ENCODE measurements at regions not wholly inside any gene's neighbourhood (a gene's known extent, or its start where the extent isn't known, plus 50 kb on each side); places are given as distances from the start of the nearest gene placed in this dataset.
A peak's percentile ranks its signal among the peaks of the same experiment; 100 is the strongest.

- DNase-seq = no peak
- H3K36me3 ChIP-seq (ENCODE audit: insufficient read depth, low read length) = no peaks in the 10 kb centered on the region
- H3K9me2 ChIP-seq (replicated peaks; ENCODE audit: insufficient read depth, low read length) = no peaks in the 10 kb centered on the region
- H3K4me2 ChIP-seq (ENCODE audit: low read depth, low read length, poor library complexity, severe bottlenecking) = no peak overlapping the region
- no peak overlapping the region for H3K4me3 ChIP-seq (ENCODE audit: low read length)
- H3K4me1 ChIP-seq (ENCODE audit: low read length) = no peaks in the 10 kb centered on the region
- no peak overlapping the region for H3K27ac ChIP-seq (ENCODE audit: low read length)
- no peaks in the 10 kb centered on the region for H3K79me2 ChIP-seq (ENCODE audit: low read length)
- H4K20me1 ChIP-seq (ENCODE audit: insufficient read depth, low read depth, low read length) = no peaks in the 10 kb centered on the region
- H2AFZ ChIP-seq (ENCODE audit: low read length) = no peak overlapping the region
- no peak overlapping the region for H3K9ac ChIP-seq (ENCODE audit: low read length)
- H3K9me3 ChIP-seq (ENCODE audit: low read length) = no peaks in the 10 kb centered on the region
- no peaks in the 10 kb centered on the region for H3K27me3 ChIP-seq (ENCODE audit: low read length)
Observed at GRCh38 chr14:103258211-103258610, 75.8 kb upstream of the EIF5 start.

- Histone ChIP-seq H2AFZ (ENCODE audit: low read length) (no peak overlapping the region), H3K9me2 (replicated peaks; ENCODE audit: insufficient read depth, low read length) (no peaks in the 10 kb centered on the region), H3K4me2 (ENCODE audit: low read depth, low read length, poor library complexity, severe bottlenecking) (no peak overlapping the region), H3K4me1 (ENCODE audit: low read length) (no peaks in the 10 kb centered on the region), H3K9ac (ENCODE audit: low read length) (no peak overlapping the region), H3K27ac (ENCODE audit: low read length) (no peak overlapping the region), H4K20me1 (ENCODE audit: insufficient read depth, low read depth, low read length) (no peaks in the 10 kb centered on the region), H3K9me3 (ENCODE audit: low read length) (no peaks in the 10 kb centered on the region), H3K27me3 (ENCODE audit: low read length) (no peaks in the 10 kb centered on the region), H3K4me3 (ENCODE audit: low read length) (no peak overlapping the region), H3K36me3 (ENCODE audit: insufficient read depth, low read length) (no peaks in the 10 kb centered on the region), H3K79me2 (ENCODE audit: low read length) (no peaks in the 10 kb centered on the region)
- DNase-seq = no peak
Observed at GRCh38 chr14:103259184-103259583, 74.9 kb upstream of the EIF5 start.

GRCh38 chr14:103259801-103260628 lies 74.0 kb upstream of the EIF5 start:
- DNase-seq = no peak
- no peaks in the 10 kb centered on the region for H4K20me1 ChIP-seq (ENCODE audit: insufficient read depth, low read depth, low read length)
- no peak overlapping the region for H3K4me3 ChIP-seq (ENCODE audit: low read length)
- peak overlapping the region; percentile 16 for H3K4me2 ChIP-seq (ENCODE audit: low read depth, low read length, poor library complexity, severe bottlenecking)
- H3K36me3 ChIP-seq (ENCODE audit: insufficient read depth, low read length) = no peaks in the 10 kb centered on the region
- H3K9ac ChIP-seq (ENCODE audit: low read length) = no peak overlapping the region
- no peaks in the 10 kb centered on the region for H3K4me1 ChIP-seq (ENCODE audit: low read length)
- no peak overlapping the region for H2AFZ ChIP-seq (ENCODE audit: low read length)
- no peak overlapping the region for H3K27ac ChIP-seq (ENCODE audit: low read length)
- no peaks in the 10 kb centered on the region for H3K79me2 ChIP-seq (ENCODE audit: low read length)
- H3K9me2 ChIP-seq (replicated peaks; ENCODE audit: insufficient read depth, low read length) = no peaks in the 10 kb centered on the region
- H3K27me3 ChIP-seq (ENCODE audit: low read length) = no peaks in the 10 kb centered on the region
- no peaks in the 10 kb centered on the region for H3K9me3 ChIP-seq (ENCODE audit: low read length)

GRCh38 chr14:103260629-103261124 lies 73.4 kb upstream of the EIF5 start:
- Histone ChIP-seq H3K4me2 (ENCODE audit: low read depth, low read length, poor library complexity, severe bottlenecking) (peak overlapping the region; percentile 16), H3K4me1 (ENCODE audit: low read length) (no peaks in the 10 kb centered on the region), H3K27me3 (ENCODE audit: low read length) (no peaks in the 10 kb centered on the region), H3K9ac (ENCODE audit: low read length) (no peak overlapping the region), H4K20me1 (ENCODE audit: insufficient read depth, low read depth, low read length) (no peaks in the 10 kb centered on the region), H3K36me3 (ENCODE audit: insufficient read depth, low read length) (no peaks in the 10 kb centered on the region), H2AFZ (ENCODE audit: low read length) (no peak overlapping the region), H3K9me3 (ENCODE audit: low read length) (no peaks in the 10 kb centered on the region), H3K4me3 (ENCODE audit: low read length) (no peak overlapping the region), H3K9me2 (replicated peaks; ENCODE audit: insufficient read depth, low read length) (no peaks in the 10 kb centered on the region), H3K79me2 (ENCODE audit: low read length) (no peaks in the 10 kb centered on the region), H3K27ac (ENCODE audit: low read length) (no peak overlapping the region)
- no peak for DNase-seq

- no peaks in the 10 kb centered on the region for H3K4me1 ChIP-seq (ENCODE audit: low read length)
- no peak for DNase-seq
- H3K9me2 ChIP-seq (replicated peaks; ENCODE audit: insufficient read depth, low read length) = no peaks in the 10 kb centered on the region
- H3K36me3 ChIP-seq (ENCODE audit: insufficient read depth, low read length) = no peaks in the 10 kb centered on the region
- no peaks in the 10 kb centered on the region for H3K79me2 ChIP-seq (ENCODE audit: low read length)
- H3K4me2 ChIP-seq (ENCODE audit: low read depth, low read length, poor library complexity, severe bottlenecking) = no peak overlapping the region
- H3K4me3 ChIP-seq (ENCODE audit: low read length) = no peak overlapping the region
- no peak overlapping the region for H3K9ac ChIP-seq (ENCODE audit: low read length)
- H2AFZ ChIP-seq (ENCODE audit: low read length) = no peak overlapping the region
- no peaks in the 10 kb centered on the region for H3K27me3 ChIP-seq (ENCODE audit: low read length)
- H3K27ac ChIP-seq (ENCODE audit: low read length) = no peak overlapping the region
- no peaks in the 10 kb centered on the region for H3K9me3 ChIP-seq (ENCODE audit: low read length)
- no peaks in the 10 kb centered on the region for H4K20me1 ChIP-seq (ENCODE audit: insufficient read depth, low read depth, low read length)
Observed at GRCh38 chr14:103267226-103267910, 66.7 kb upstream of the EIF5 start.

- H3K9ac ChIP-seq (ENCODE audit: low read length) = no peak overlapping the region
- peaks cover 4% of the 10 kb centered on the region; the same call in 1 of the 2 replicates for H3K9me3 ChIP-seq (ENCODE audit: low read length)
- H3K4me1 ChIP-seq (ENCODE audit: low read length) = no peaks in the 10 kb centered on the region
- H3K27ac ChIP-seq (ENCODE audit: low read length) = no peak overlapping the region
- no peaks in the 10 kb centered on the region for H3K27me3 ChIP-seq (ENCODE audit: low read length)
- no peak overlapping the region for H2AFZ ChIP-seq (ENCODE audit: low read length)
- H3K79me2 ChIP-seq (ENCODE audit: low read length) = no peaks in the 10 kb centered on the region
- H3K9me2 ChIP-seq (replicated peaks; ENCODE audit: insufficient read depth, low read length) = no peaks in the 10 kb centered on the region
- H4K20me1 ChIP-seq (ENCODE audit: insufficient read depth, low read depth, low read length) = no peaks in the 10 kb centered on the region
- no peak overlapping the region for H3K4me2 ChIP-seq (ENCODE audit: low read depth, low read length, poor library complexity, severe bottlenecking)
- no peaks in the 10 kb centered on the region for H3K36me3 ChIP-seq (ENCODE audit: insufficient read depth, low read length)
- H3K4me3 ChIP-seq (ENCODE audit: low read length) = no peak overlapping the region
- DNase-seq = no peak
Observed at GRCh38 chr14:103271189-103271588, 62.8 kb upstream of the EIF5 start.

GRCh38 chr14:103273145-103273744 lies 60.8 kb upstream of the EIF5 start:
- Histone ChIP-seq H4K20me1 (ENCODE audit: insufficient read depth, low read depth, low read length) (no peaks in the 10 kb centered on the region), H3K4me2 (ENCODE audit: low read depth, low read length, poor library complexity, severe bottlenecking) (no peak overlapping the region), H3K27me3 (ENCODE audit: low read length) (no peaks in the 10 kb centered on the region), H3K36me3 (ENCODE audit: insufficient read depth, low read length) (no peaks in the 10 kb centered on the region), H3K4me1 (ENCODE audit: low read length) (no peaks in the 10 kb centered on the region), H3K27ac (ENCODE audit: low read length) (no peak overlapping the region), H3K9me2 (replicated peaks; ENCODE audit: insufficient read depth, low read length) (no peaks in the 10 kb centered on the region), H3K9me3 (ENCODE audit: low read length) (peaks cover 4% of the 10 kb centered on the region; the same call in 1 of the 2 replicates), H3K79me2 (ENCODE audit: low read length) (no peaks in the 10 kb centered on the region), H3K9ac (ENCODE audit: low read length) (no peak overlapping the region), H3K4me3 (ENCODE audit: low read length) (no peak overlapping the region), H2AFZ (ENCODE audit: low read length) (no peak overlapping the region)
- DNase-seq = no peak
